ENCODE measurements at regions not wholly inside any gene's neighbourhood (a gene's known extent, or its start where the extent isn't known, plus 50 kb on each side); places are given as distances from the start of the nearest gene placed in this dataset.

GRCh38 chr11:123371506-123372297 is 58.4 kb upstream of the GRAMD1B start:
- no peak for TF ChIP-seq CTCF (IDR thresholded peaks at IDR 0.05)
- no peak for TF ChIP-seq POLR2A (IDR thresholded peaks at IDR 0.05)
- no peak for TF ChIP-seq POLR2AphosphoS5 (IDR thresholded peaks at IDR 0.05)

Measured in prostate gland (tissue), 2 donors.